ENCODE measurements at regions not wholly inside any gene's neighbourhood (a gene's known extent, or its start where the extent isn't known, plus 50 kb on each side); places are given as distances from the start of the nearest gene placed in this dataset.

GRCh38 chr4:153890761-153891160, 101.9 kb upstream of the SFRP2 start:
- TF ChIP-seq, protein P1, sequence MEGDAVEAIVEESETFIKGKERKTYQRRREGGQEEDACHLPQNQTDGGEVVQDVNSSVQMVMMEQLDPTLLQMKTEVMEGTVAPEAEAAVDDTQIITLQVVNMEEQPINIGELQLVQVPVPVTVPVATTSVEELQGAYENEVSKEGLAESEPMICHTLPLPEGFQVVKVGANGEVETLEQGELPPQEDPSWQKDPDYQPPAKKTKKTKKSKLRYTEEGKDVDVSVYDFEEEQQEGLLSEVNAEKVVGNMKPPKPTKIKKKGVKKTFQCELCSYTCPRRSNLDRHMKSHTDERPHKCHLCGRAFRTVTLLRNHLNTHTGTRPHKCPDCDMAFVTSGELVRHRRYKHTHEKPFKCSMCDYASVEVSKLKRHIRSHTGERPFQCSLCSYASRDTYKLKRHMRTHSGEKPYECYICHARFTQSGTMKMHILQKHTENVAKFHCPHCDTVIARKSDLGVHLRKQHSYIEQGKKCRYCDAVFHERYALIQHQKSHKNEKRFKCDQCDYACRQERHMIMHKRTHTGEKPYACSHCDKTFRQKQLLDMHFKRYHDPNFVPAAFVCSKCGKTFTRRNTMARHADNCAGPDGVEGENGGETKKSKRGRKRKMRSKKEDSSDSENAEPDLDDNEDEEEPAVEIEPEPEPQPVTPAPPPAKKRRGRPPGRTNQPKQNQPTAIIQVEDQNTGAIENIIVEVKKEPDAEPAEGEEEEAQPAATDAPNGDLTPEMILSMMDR (conservative IDR thresholded peaks at IDR 0.05) = no peak
- TF ChIP-seq EZH2 (IDR thresholded peaks at IDR 0.05; ENCODE audit: low read depth) = no peak
